ENCODE measurements at regions not wholly inside any gene's neighbourhood (a gene's known extent, or its start where the extent isn't known, plus 50 kb on each side); places are given as distances from the start of the nearest gene placed in this dataset.
A peak's percentile ranks its signal among the peaks of the same experiment; 100 is the strongest.

DNA sequence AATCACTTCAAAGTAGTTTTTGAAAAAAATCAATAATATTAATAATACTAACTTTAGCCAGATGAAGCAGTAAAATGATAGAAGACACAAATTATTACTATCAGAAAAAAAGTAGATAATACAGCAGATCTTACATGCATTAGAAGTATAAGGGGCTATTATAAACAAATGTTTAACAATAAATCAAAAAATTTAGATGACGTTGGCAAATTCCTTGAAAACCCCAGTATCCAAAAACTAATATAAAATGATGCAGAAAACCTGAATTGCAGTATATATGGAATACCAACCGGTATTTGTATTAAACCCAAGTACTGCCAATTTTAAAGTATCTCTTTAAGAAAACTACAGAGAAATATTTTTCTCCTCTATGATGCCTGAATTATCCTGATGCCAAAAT lies 573.3 kb upstream of the CTNND2 start:
- no peak for DNase-seq (ENCODE audit: extremely low read depth, low read depth)

- DNase-seq (ENCODE audit: extremely low read depth, low read depth), result no peak
Measured at GRCh38 chr5:12467799-12468198, 563.6 kb upstream of the CTNND2 start.

- no peak for DNase-seq (ENCODE audit: extremely low read depth, low read depth)
Measured at GRCh38 chr5:12460493-12461261, 556.4 kb upstream of the CTNND2 start.

GRCh38 chr5:12459326-12459725 lies 555.1 kb upstream of the CTNND2 start:
- DNase-seq (ENCODE audit: extremely low read depth, low read depth), result no peak

DNA sequence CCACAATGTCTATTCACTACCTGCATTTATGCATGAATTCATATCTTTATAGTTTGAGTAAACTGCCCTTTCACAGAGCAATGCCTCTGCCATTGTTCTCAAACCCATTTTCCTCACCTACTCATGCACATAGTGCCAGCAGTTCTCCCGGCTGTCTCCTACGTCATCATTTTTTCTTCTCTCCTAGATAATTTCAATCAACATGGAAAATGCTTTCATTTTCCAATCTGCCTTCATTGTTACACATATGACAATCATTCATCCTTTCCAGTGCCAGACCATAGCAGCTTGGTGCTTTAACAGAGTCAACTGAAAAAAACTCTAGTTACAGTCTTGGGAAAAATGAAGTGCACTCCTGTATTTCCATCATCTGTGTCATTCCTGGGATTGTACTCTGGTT lies 514.8 kb upstream of the CTNND2 start:
- DNase-seq (ENCODE audit: extremely low read depth, low read depth), result no peak

DNA sequence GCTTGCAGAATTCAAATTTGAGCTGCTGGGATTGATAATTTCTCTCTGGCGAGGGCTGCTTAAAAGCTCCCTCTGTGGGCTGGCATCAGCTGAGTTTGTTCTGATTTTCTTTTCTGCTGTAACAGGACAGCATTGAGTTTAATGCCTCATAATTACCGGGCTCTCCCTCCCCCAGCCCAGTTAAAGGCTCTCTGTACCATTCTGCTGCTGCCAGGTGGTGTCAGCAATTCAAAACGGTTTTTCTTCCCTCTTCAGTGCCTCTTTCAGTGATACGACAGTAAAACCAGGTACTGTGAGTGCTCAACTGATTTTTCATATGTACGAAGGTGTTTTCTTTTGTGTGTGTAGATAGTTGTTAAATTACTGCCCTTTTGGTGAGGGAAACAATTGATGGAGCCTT lies 509.3 kb upstream of the CTNND2 start:
- no peak for DNase-seq (ENCODE audit: extremely low read depth, low read depth)

GRCh38 chr5:12413075-12413474 lies 508.8 kb upstream of the CTNND2 start:
- DNase-seq (ENCODE audit: extremely low read depth, low read depth), result no peak

DNA sequence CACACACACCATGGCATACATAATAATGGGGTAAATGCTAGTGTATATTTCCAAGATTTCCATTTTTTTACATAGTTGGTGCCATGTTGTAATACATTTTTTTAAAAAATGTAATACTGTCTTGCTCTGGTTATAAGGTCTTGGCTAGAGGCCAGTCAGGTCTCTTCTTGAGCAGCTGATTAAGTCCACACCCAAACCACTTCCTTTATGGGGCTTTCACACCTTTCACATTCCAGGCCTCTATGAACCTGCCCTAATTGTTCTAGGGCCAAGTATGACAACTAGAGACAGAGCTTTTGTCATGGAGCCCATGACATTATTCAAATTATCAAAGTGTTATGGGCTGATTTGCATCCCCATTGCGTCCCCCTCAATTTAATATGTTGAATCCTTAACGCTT lies 495.6 kb upstream of the CTNND2 start:
- no peak for DNase-seq (ENCODE audit: extremely low read depth, low read depth)

GRCh38 chr5:12392246-12392645 lies 488.0 kb upstream of the CTNND2 start:
- no peak for DNase-seq (ENCODE audit: extremely low read depth, low read depth)

DNA sequence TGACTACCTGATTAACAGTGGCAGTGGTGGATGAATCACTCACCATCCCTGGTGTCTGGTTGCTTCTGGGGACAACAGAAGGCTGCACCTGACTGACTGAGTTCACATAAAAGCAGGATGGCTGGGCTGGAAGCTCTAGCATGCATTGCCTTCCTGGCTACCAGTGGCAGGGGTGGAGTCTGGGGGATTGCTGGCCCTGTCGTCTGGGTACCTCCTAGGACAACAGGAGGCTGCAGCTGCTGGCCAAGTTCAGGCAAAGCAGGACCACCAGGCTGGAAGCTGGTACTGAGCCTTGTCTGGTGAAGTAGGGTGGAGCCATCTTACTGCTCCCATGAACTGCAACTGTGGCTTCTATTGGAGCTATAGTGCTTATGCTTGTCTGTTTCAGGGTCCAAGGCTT lies 480.8 kb upstream of the CTNND2 start:
- DNase-seq (ENCODE audit: extremely low read depth, low read depth), result no peak

DNA sequence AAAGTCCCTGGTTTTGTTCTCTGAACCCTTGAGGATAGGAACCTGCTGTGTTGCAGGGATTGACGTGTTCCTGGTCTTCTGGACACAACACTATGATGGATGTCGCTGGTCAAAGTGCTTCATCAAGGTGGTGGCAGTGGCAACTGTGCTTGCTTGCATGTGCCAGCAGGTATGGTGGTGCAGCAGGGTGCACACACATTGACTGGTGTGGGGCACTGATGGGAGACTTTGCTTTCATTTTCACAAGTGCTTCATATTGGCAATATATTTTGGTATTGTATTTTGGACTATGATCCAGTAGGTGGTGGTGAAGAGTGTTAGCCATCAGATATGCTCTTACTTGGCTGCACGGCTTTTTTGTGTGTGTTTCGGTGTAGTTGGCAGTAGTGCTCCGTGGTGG lies 479.8 kb upstream of the CTNND2 start:
- no peak for DNase-seq (ENCODE audit: extremely low read depth, low read depth)

DNA sequence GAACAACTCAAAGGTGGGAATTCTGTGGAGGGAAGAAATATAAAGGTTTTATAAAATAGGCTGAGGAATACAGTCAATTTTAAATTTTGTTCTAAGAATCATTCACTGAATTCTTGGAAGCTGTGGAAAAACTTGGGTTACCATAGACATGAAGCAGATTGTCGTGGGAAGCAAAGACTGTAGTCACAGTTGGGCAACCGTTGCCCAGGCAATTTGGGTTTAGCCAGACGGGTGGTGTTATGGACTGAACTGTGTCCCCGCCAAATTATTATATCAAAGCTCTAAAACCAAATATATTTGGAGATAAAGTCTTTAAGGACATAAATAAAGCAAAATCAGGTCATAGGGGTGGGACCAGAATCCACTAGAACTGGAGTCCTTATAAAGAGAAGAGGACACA lies 463.7 kb upstream of the CTNND2 start:
- no peak for DNase-seq (ENCODE audit: extremely low read depth, low read depth)

GRCh38 chr5:12360218-12360617 lies 456.0 kb upstream of the CTNND2 start:
- no peak for DNase-seq (ENCODE audit: extremely low read depth, low read depth)

DNA sequence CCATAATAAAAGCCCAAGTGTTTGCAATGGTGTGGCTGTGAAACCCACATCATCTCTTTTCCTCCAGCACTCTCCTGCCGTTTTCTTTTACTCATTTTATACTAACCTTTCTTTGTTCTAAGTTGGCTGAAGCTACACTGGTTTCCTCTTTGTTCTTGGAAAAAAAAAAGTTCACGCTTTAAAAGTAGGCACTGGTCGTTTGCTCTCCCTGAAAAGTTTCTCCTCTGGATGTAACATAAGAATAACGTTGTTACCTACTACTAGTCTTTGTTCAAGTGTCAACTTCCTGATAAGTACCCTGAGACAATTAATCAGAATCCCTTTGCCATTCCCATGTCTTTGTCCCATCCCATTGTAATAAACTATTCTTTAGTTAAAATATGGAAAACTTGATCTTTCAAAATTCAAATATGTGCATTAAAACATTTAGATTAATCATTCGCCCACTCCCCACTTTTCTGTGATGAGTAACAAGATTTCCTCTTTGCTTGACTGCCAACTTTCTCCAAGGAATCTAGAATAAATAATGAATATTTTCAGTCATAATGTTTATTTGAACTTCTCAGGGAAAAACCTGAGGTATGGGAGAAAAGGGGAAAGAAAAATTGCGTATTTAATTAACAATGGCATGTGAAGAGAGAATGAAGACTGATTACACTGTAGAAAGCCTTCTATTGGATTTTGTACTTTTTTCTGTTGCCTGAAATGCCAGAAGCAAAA lies 454.3 kb upstream of the CTNND2 start:
- no peak for DNase-seq (ENCODE audit: extremely low read depth, low read depth)

- no peak for DNase-seq (ENCODE audit: extremely low read depth, low read depth)
Measured at GRCh38 chr5:12357626-12358025, 453.4 kb upstream of the CTNND2 start.

GRCh38 chr5:12354686-12355085 lies 450.4 kb upstream of the CTNND2 start:
- DNase-seq (ENCODE audit: extremely low read depth, low read depth), result peak; percentile 2

GRCh38 chr5:12343558-12343957 lies 439.3 kb upstream of the CTNND2 start:
- no peak for DNase-seq (ENCODE audit: extremely low read depth, low read depth)

- DNase-seq (ENCODE audit: extremely low read depth, low read depth), result no peak
Measured at GRCh38 chr5:12335938-12336337, 431.7 kb upstream of the CTNND2 start.

DNA sequence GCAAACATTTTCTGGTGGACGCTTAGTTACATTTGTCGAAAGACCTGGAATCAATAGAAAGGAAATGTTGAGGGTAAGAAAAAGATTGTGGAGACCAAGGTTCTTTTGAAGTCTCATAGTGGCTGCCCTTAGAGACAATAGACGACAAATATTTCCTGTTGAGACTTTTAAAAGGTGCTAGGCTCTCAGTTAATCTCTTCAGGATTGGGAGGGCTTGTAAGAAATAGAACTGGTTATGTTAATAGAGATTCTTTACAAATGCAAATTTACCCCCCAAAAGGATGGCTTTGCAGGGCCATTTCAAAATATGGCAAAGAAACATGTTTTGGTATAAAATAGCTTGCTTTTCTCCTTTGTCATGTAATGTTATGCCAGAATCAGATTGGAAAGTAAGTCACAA lies 428.2 kb upstream of the CTNND2 start:
- DNase-seq (ENCODE audit: extremely low read depth, low read depth), result no peak

- DNase-seq (ENCODE audit: extremely low read depth, low read depth), result no peak
Measured at GRCh38 chr5:12330993-12331588, 426.8 kb upstream of the CTNND2 start.

DNA sequence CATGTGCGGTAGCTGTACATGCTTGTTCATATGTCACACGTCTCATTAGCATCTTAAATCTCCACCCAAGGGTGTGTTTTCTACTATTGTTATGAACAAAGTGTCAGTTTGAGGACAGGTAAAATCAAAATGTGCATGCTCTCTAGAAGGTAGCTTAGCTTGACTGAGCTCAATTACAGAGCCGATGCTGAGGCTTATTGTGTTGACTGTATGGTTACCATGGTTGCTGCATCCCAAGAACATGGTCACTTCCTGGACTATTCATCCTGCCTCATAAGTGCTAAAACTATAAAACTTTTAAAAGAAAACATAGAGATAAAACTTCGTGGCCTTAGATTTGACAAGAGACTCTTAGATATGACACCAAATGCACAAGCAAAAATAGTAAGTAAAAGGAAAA lies 426.1 kb upstream of the CTNND2 start:
- DNase-seq (ENCODE audit: extremely low read depth, low read depth), result no peak

- DNase-seq (ENCODE audit: extremely low read depth, low read depth), result no peak
Measured at GRCh38 chr5:12323637-12324229, 419.5 kb upstream of the CTNND2 start.
